Astrocyte (in vitro differentiated cells and primary cell): ENCODE measurements at regions not wholly inside any gene's neighbourhood (a gene's known extent, or its start where the extent isn't known, plus 50 kb on each side); places are given as distances from the start of the nearest gene placed in this dataset.

Experiments used
- DNase-seq: peaks from one replicate; pipeline ENCODE4 v3.0.0-alpha.2; 2010; ENCODE audit warnings: low read depth
- FAIRE-seq: peaks from 2 replicates; lab custom pipeline; 2011; peaks lifted over from hg19 to GRCh38; lab: Jason Lieb, UNC
- H2AFZ ChIP-seq: 2 replicates; pipeline ENCODE4 v1.6.0; 2012; ENCODE audit warnings: low read depth, low read length, inconsistent platforms
- H3K27ac ChIP-seq: 2 replicates; pipeline ENCODE4 v1.5.1; 2011; ENCODE audit warnings: low read depth, low read length, inconsistent platforms
- H3K27me3 ChIP-seq: 2 replicates; pipeline ENCODE4 v1.6.0; 2011; ENCODE audit warnings: low read length, inconsistent platforms; ENCODE audit not compliant: insufficient read depth
- H3K36me3 ChIP-seq: 2 replicates; pipeline ENCODE4 v1.5.1; 2011; ENCODE audit warnings: low read length, inconsistent platforms; ENCODE audit not compliant: insufficient read depth
- H3K4me1 ChIP-seq: 2 replicates; pipeline ENCODE4 v1.5.1; 2011; ENCODE audit warnings: low read length, inconsistent platforms; ENCODE audit not compliant: insufficient read depth
- H3K4me2 ChIP-seq: 2 replicates; pipeline ENCODE4 v1.6.0; 2012; ENCODE audit warnings: low read length, inconsistent platforms
- H3K4me3 ChIP-seq: 2 replicates; pipeline ENCODE4 v1.5.1; 2011; ENCODE audit warnings: low read depth, mild to moderate bottlenecking, low read length, inconsistent platforms; ENCODE audit not compliant: insufficient read depth
- H3K79me2 ChIP-seq: 2 replicates; pipeline ENCODE4 v1.6.0; 2012; ENCODE audit warnings: mild to moderate bottlenecking, low read length, inconsistent platforms; ENCODE audit not compliant: insufficient read depth
- H3K9ac ChIP-seq: 2 replicates; pipeline ENCODE4 v1.6.0; 2012; ENCODE audit warnings: mild to moderate bottlenecking, low read length, inconsistent platforms
- H3K9me3 ChIP-seq: 2 replicates; pipeline ENCODE4 v1.5.1; 2012; ENCODE audit warnings: low read depth, mild to moderate bottlenecking, low read length, inconsistent platforms; ENCODE audit not compliant: insufficient read depth
- H4K20me1 ChIP-seq: 2 replicates; pipeline ENCODE4 v1.6.0; 2012; ENCODE audit warnings: low read length, inconsistent platforms; ENCODE audit not compliant: insufficient read depth
- H3K27ac Mint-ChIP-seq: one replicate; pipeline ENCODE4 v1.8.0; 2021; ENCODE audit warnings: mild to moderate bottlenecking, mixed read lengths; ENCODE audit not compliant: unreplicated experiment
- H3K27me3 Mint-ChIP-seq: one replicate; pipeline ENCODE4 v1.8.0; 2021; ENCODE audit warnings: low read depth, mixed read lengths; ENCODE audit not compliant: unreplicated experiment
- H3K36me3 Mint-ChIP-seq: one replicate; pipeline ENCODE4 v1.8.0; 2021; ENCODE audit warnings: low read depth, mixed read lengths; ENCODE audit not compliant: unreplicated experiment
- H3K4me1 Mint-ChIP-seq: one replicate; pipeline ENCODE4 v1.8.0; 2021; ENCODE audit warnings: low read depth, mixed read lengths; ENCODE audit not compliant: unreplicated experiment
- H3K4me3 Mint-ChIP-seq: one replicate; pipeline ENCODE4 v1.8.0; 2021; ENCODE audit warnings: mild to moderate bottlenecking, moderate library complexity, mixed read lengths; ENCODE audit not compliant: unreplicated experiment
- H3K9me3 Mint-ChIP-seq: one replicate; pipeline ENCODE4 v1.8.0; 2021; ENCODE audit warnings: mild to moderate bottlenecking, mixed read lengths; ENCODE audit not compliant: unreplicated experiment
- EZH2 ChIP-seq: IDR thresholded peaks from 2 replicates; pipeline ENCODE4 v1.6.1; 2012; ENCODE audit warnings: mild to moderate bottlenecking, low read length, inconsistent platforms; ENCODE audit not compliant: insufficient read depth
- TF ChIP-seq, protein P1 (sequence below): IDR thresholded peaks from 2 replicates; pipeline ENCODE4 v1.5.1; 2011; ENCODE audit warnings: low read depth, mild to moderate bottlenecking, inconsistent platforms, low read length, moderate library complexity; ENCODE audit not compliant: insufficient read depth

DNA sequence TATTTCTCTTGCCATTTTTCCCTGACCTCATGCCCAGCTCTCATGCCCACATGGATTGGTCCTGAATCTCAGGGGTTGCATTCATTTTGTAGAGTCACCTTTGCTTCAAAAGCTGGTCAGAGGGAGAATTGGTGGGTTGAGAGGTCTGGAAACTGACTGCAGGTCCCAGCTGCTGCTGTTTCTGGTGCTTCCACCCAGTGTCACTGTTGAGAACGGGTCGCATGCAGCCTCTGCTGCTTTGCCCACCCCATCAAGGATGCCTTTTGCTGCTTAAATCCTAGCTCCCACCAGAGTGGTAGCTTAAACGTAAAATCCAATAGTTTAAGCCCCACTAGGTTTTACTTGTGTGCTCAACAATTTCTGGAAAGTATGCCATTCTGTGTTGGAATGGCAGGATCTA is 211.4 kb upstream of the TSHZ2 start:
- Mint-ChIP-seq H3K27ac (no peak overlapping the region), H3K27me3 (peaks cover 2% of the 10 kb centered on the region), H3K4me3 (no peak overlapping the region), H3K36me3 (no peaks in the 10 kb centered on the region), H3K9me3 (no peaks in the 10 kb centered on the region), H3K4me1 (no peaks in the 10 kb centered on the region)
- no peaks in the 10 kb centered on the region for H3K79me2 ChIP-seq
- H2AFZ ChIP-seq: no peak overlapping the region
- TF ChIP-seq, protein P1, sequence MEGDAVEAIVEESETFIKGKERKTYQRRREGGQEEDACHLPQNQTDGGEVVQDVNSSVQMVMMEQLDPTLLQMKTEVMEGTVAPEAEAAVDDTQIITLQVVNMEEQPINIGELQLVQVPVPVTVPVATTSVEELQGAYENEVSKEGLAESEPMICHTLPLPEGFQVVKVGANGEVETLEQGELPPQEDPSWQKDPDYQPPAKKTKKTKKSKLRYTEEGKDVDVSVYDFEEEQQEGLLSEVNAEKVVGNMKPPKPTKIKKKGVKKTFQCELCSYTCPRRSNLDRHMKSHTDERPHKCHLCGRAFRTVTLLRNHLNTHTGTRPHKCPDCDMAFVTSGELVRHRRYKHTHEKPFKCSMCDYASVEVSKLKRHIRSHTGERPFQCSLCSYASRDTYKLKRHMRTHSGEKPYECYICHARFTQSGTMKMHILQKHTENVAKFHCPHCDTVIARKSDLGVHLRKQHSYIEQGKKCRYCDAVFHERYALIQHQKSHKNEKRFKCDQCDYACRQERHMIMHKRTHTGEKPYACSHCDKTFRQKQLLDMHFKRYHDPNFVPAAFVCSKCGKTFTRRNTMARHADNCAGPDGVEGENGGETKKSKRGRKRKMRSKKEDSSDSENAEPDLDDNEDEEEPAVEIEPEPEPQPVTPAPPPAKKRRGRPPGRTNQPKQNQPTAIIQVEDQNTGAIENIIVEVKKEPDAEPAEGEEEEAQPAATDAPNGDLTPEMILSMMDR: no peak
- no peak for TF ChIP-seq EZH2
- H3K9me3 ChIP-seq: no peaks in the 10 kb centered on the region
- DNase-seq: no peak
- no peaks in the 10 kb centered on the region for H3K4me1 ChIP-seq
- H3K36me3 ChIP-seq: no peaks in the 10 kb centered on the region
- H3K4me2 ChIP-seq: no peak overlapping the region
- H4K20me1 ChIP-seq: no peaks in the 10 kb centered on the region
- no peak for FAIRE-seq
- H3K27me3 ChIP-seq: no peaks in the 10 kb centered on the region
- no peak overlapping the region for H3K9ac ChIP-seq
- H3K27ac ChIP-seq: no peak overlapping the region
- no peak overlapping the region for H3K4me3 ChIP-seq

- Histone ChIP-seq H3K9ac (no peak overlapping the region), H3K4me2 (no peak overlapping the region), H2AFZ (no peak overlapping the region), H3K79me2 (no peaks in the 10 kb centered on the region), H4K20me1 (no peaks in the 10 kb centered on the region), H3K27me3 (no peaks in the 10 kb centered on the region), H3K4me1 (no peaks in the 10 kb centered on the region), H3K4me3 (no peak overlapping the region), H3K9me3 (no peaks in the 10 kb centered on the region), H3K27ac (no peak overlapping the region), H3K36me3 (no peaks in the 10 kb centered on the region)
- H3K4me3 Mint-ChIP-seq: no peak overlapping the region
- H3K9me3 Mint-ChIP-seq: no peaks in the 10 kb centered on the region
- H3K36me3 Mint-ChIP-seq: no peaks in the 10 kb centered on the region
- TF ChIP-seq, protein P1: no peak
- TF ChIP-seq EZH2: no peak
- no peak overlapping the region for H3K27ac Mint-ChIP-seq
- DNase-seq (no peak), FAIRE-seq (no peak)
- no peaks in the 10 kb centered on the region for H3K4me1 Mint-ChIP-seq
- H3K27me3 Mint-ChIP-seq: peaks cover 2% of the 10 kb centered on the region
Measured at GRCh38 chr20:52757411-52757810, 214.7 kb upstream of the TSHZ2 start.

DNA sequence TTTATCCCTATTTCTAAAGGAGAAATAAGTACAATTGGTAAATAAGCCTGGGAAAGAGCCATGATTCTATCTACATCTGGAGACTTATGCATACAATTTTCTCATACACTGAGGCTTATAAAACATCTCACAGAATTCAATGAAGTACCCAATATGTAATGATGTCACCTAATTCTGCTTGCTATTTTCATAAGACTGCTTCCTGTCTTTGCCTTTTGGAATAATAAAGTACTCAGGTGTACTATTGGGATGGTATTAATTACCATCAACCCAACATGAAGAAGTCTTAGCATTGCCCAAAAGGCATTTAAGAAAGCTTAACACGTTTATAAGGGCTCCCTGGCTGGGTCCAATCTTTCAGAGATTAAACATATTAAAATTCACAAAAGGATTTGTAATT is 216.4 kb upstream of the TSHZ2 start:
- H3K9me3 Mint-ChIP-seq: no peaks in the 10 kb centered on the region
- Histone ChIP-seq H3K27me3 (no peaks in the 10 kb centered on the region), H3K27ac (no peak overlapping the region), H4K20me1 (no peaks in the 10 kb centered on the region), H2AFZ (no peak overlapping the region), H3K4me1 (no peaks in the 10 kb centered on the region), H3K79me2 (no peaks in the 10 kb centered on the region), H3K9ac (no peak overlapping the region), H3K4me3 (no peak overlapping the region), H3K36me3 (no peaks in the 10 kb centered on the region), H3K9me3 (no peaks in the 10 kb centered on the region), H3K4me2 (no peak overlapping the region)
- no peaks in the 10 kb centered on the region for H3K36me3 Mint-ChIP-seq
- H3K27ac Mint-ChIP-seq: no peak overlapping the region
- H3K27me3 Mint-ChIP-seq: no peaks in the 10 kb centered on the region
- TF ChIP-seq, protein P1: no peak
- no peak for TF ChIP-seq EZH2
- FAIRE-seq: no peak
- H3K4me3 Mint-ChIP-seq: no peak overlapping the region
- H3K4me1 Mint-ChIP-seq: no peaks in the 10 kb centered on the region
- DNase-seq: no peak
